Liver (tissue), 8 donors: ENCODE measurements at regions not wholly inside any gene's neighbourhood (a gene's known extent, or its start where the extent isn't known, plus 50 kb on each side); places are given as distances from the start of the nearest gene placed in this dataset.

Source experiments
- DNase-seq: peaks from one replicate; pipeline ENCODE4 v3.0.0-alpha.2; 2017; ENCODE audit warnings: low spot score
- H3K27ac ChIP-seq, 2 donors: one replicate each; pipeline ENCODE4 v1.7.0; 2013; ENCODE audit warnings: inconsistent platforms in 2 of 2, low read length in 2 of 2, control low read depth in 1 of 2, low read depth in 1 of 2, mild to moderate bottlenecking in 1 of 2
- H3K27me3 ChIP-seq, 4 donors: one replicate each; pipeline versions ENCODE4 v1.6.1 to v1.7.0; 2013; ENCODE audit warnings: low read length in 3 of 4, inconsistent platforms in 1 of 4, mild to moderate bottlenecking in 1 of 4, moderate library complexity in 1 of 4; ENCODE audit not compliant: control insufficient read depth in 4 of 4, insufficient read depth in 4 of 4
- H3K36me3 ChIP-seq, 4 donors: one replicate each; pipeline versions ENCODE4 v1.6.1 to v1.7.0; 2013; ENCODE audit warnings: low read length in 3 of 4, mild to moderate bottlenecking in 3 of 4, low read depth in 1 of 4, moderate library complexity in 1 of 4; ENCODE audit not compliant: control insufficient read depth in 4 of 4, insufficient read depth in 3 of 4
- H3K4me1 ChIP-seq, 4 donors: one replicate each; pipeline versions ENCODE4 v1.6.1 to v1.7.0; 2013; ENCODE audit warnings: low read length in 3 of 4, mild to moderate bottlenecking in 3 of 4, moderate library complexity in 1 of 4; ENCODE audit not compliant: control insufficient read depth in 4 of 4, insufficient read depth in 4 of 4
- H3K4me3 ChIP-seq, 3 donors: one replicate each; pipeline versions ENCODE4 v1.6.1 to v1.7.0; 2013; ENCODE audit warnings: low read length in 3 of 3, control low read depth in 1 of 3, low read depth in 1 of 3, mild to moderate bottlenecking in 1 of 3
- H3K9ac ChIP-seq, 2 donors: one replicate each; pipeline ENCODE4 v1.7.0; 2013; ENCODE audit warnings: low read length in 2 of 2, mild to moderate bottlenecking in 2 of 2, moderate library complexity in 2 of 2, control low read depth in 1 of 2, low read depth in 1 of 2
- H3K9me3 ChIP-seq, 4 donors: one replicate each; pipeline versions ENCODE4 v1.6.1 to v1.7.0; 2013; ENCODE audit warnings: low read length in 3 of 4; ENCODE audit not compliant: control insufficient read depth in 4 of 4
- GABPA ChIP-seq, 2 donors: IDR thresholded peaks in 1 of 2; conservative IDR thresholded peaks in 1 of 2; 2 replicates each; pipeline ENCODE4 v1.6.1; 2016; ENCODE audit warnings: antibody characterized with exemption in 2 of 2, mild to moderate bottlenecking in 1 of 2, moderate library complexity in 1 of 2
- JUND ChIP-seq, 2 donors: IDR thresholded peaks; 2 replicates each; pipeline ENCODE4 v1.6.1; 2016; ENCODE audit warnings: antibody characterized with exemption in 2 of 2
- MAX ChIP-seq: IDR thresholded peaks from 2 replicates; pipeline ENCODE4 v1.6.1; 2016; ENCODE audit warnings: antibody characterized with exemption
- REST ChIP-seq: IDR thresholded peaks from 2 replicates; pipeline ENCODE4 v1.6.1; 2016; ENCODE audit warnings: antibody characterized with exemption, mild to moderate bottlenecking
- RXRA ChIP-seq, 2 donors: IDR thresholded peaks; 2 replicates each; pipeline ENCODE4 v1.6.1; 2017 to 2018; ENCODE audit warnings: antibody characterized with exemption in 2 of 2, mild to moderate bottlenecking in 1 of 2
- TAF1 ChIP-seq: conservative IDR thresholded peaks from 2 replicates; pipeline ENCODE4 v1.6.1; 2016; ENCODE audit warnings: antibody characterized with exemption, mild to moderate bottlenecking
- YY1 ChIP-seq: IDR thresholded peaks from 2 replicates; pipeline ENCODE4 v1.6.1; 2016; ENCODE audit warnings: antibody characterized with exemption, mild to moderate bottlenecking
- ZBTB33 ChIP-seq: IDR thresholded peaks from 2 replicates; pipeline ENCODE4 v1.6.1; 2016; ENCODE audit warnings: antibody characterized with exemption
- WGBS: extraction: QIAGEN DNeasy Blood & Tissue Kit; methylation state at CpG from one replicate; pipeline ENCODE4 v1.1.7; 2013; 5-methylcytosine and 5-hydroxymethylcytosine counted together
- TF ChIP-seq, protein P1 (sequence below): IDR thresholded peaks from 2 replicates; pipeline ENCODE4 v1.6.1; 2016; ENCODE audit warnings: antibody characterized with exemption
- TF ChIP-seq, protein P2 (sequence below): fragments of 150-350 bp; IDR thresholded peaks from 2 replicates; pipeline ENCODE4 v1.5.1; 2017; ENCODE audit warnings: improper control_type of control experiment, low read depth, low read length; ENCODE audit not compliant: missing input control
- donor health status: healthy.
- donor health status: healthy.
- donor health status: healthy.
- donor health status: healthy.
- donor health status: healthy.

- 90% methylated on average over 4 of the region's 4 CpGs for WGBS
- no peak for TF ChIP-seq MAX
- TF ChIP-seq REST: no peak
- no peak for TF ChIP-seq ZBTB33
- no peaks in the 10 kb centered on the region for H3K36me3 ChIP-seq
- no peak overlapping the region for H3K27ac ChIP-seq
- H3K27me3 ChIP-seq: no peaks in the 10 kb centered on the region
- H3K4me1 ChIP-seq: no peaks in the 10 kb centered on the region
- H3K9ac ChIP-seq: no peak overlapping the region
- no peak overlapping the region for H3K4me3 ChIP-seq
- DNase-seq: no peak
- H3K9me3 ChIP-seq: no peaks in the 10 kb centered on the region
Observed at GRCh38 chr6:141209890-141210289, 922.8 kb upstream of the GJE1 start.

GRCh38 chr6:141208101-141208500 lies 924.6 kb upstream of the GJE1 start:
- DNase-seq: no peak
- WGBS: 87% methylated on average over 1 of the region's 1 CpG
- H3K9me3 ChIP-seq: no peaks in the 10 kb centered on the region

More at GRCh38 chr6:141208101-141208500, 924.6 kb upstream of the GJE1 start:
- H3K9ac ChIP-seq: no peak overlapping the region
- H3K27me3 ChIP-seq: no peaks in the 10 kb centered on the region
- no peaks in the 10 kb centered on the region for H3K4me1 ChIP-seq
- H3K4me3 ChIP-seq: no peak overlapping the region
- no peak for TF ChIP-seq REST
- no peak for TF ChIP-seq YY1
- no peak for TF ChIP-seq RXRA (IDR thresholded peaks at IDR 0.05)
- TF ChIP-seq, protein P1, sequence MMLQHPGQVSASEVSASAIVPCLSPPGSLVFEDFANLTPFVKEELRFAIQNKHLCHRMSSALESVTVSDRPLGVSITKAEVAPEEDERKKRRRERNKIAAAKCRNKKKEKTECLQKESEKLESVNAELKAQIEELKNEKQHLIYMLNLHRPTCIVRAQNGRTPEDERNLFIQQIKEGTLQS: no peak
- TF ChIP-seq, protein P2, sequence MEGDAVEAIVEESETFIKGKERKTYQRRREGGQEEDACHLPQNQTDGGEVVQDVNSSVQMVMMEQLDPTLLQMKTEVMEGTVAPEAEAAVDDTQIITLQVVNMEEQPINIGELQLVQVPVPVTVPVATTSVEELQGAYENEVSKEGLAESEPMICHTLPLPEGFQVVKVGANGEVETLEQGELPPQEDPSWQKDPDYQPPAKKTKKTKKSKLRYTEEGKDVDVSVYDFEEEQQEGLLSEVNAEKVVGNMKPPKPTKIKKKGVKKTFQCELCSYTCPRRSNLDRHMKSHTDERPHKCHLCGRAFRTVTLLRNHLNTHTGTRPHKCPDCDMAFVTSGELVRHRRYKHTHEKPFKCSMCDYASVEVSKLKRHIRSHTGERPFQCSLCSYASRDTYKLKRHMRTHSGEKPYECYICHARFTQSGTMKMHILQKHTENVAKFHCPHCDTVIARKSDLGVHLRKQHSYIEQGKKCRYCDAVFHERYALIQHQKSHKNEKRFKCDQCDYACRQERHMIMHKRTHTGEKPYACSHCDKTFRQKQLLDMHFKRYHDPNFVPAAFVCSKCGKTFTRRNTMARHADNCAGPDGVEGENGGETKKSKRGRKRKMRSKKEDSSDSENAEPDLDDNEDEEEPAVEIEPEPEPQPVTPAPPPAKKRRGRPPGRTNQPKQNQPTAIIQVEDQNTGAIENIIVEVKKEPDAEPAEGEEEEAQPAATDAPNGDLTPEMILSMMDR: no peak
- TF ChIP-seq MAX: no peak
- TF ChIP-seq TAF1: no peak
- TF ChIP-seq JUND (IDR thresholded peaks at IDR 0.05): no peak
- TF ChIP-seq GABPA (IDR thresholded peaks at IDR 0.05 in 1 of 2, conservative IDR thresholded peaks at IDR 0.05 in 1 of 2): no peak
- H3K36me3 ChIP-seq: no peaks in the 10 kb centered on the region
- no peak overlapping the region for H3K27ac ChIP-seq
